HAP-1 (cell line): ENCODE measurements at regions not wholly inside any gene's neighbourhood (a gene's known extent, or its start where the extent isn't known, plus 50 kb on each side); places are given as distances from the start of the nearest gene placed in this dataset.

Experiments used
- DNase-seq, 2 experiments: peaks; one replicate each; pipeline ENCODE4 v3.0.0-alpha.2; 2016 to 2020; ENCODE audit warnings: low spot score in 2 of 2
- H3K27me3 ChIP-seq: fragments of 250-450 bp; sonication (Bioruptor Pico); 2 replicates; pipeline ENCODE4 v1.5.1; 2020; ENCODE audit warnings: low read depth, mild to moderate bottlenecking, moderate library complexity
- H3K36me3 ChIP-seq: fragments of 250-450 bp; sonication (Bioruptor Pico); replicated peaks from 2 replicates; pipeline ENCODE4 v1.5.1; 2020; ENCODE audit warnings: mild to moderate bottlenecking
- H3K4me1 ChIP-seq: fragments of 250-450 bp; sonication (Bioruptor Pico); 2 replicates; pipeline ENCODE4 v1.5.1; 2020; ENCODE audit warnings: mild to moderate bottlenecking
- H3K4me3 ChIP-seq: fragments of 250-450 bp; sonication (Bioruptor Pico); 2 replicates; pipeline ENCODE4 v1.5.1; 2020; ENCODE audit warnings: mild to moderate bottlenecking, moderate library complexity
- H3K9me3 ChIP-seq: fragments of 250-450 bp; sonication (Bioruptor Pico); 2 replicates; pipeline ENCODE4 v1.5.1; 2020; ENCODE audit warnings: mild to moderate bottlenecking, moderate library complexity
- in situ Hi-C: fragments of 300-500 bp; cut with MboI; formaldehyde crosslinking; loops from 3 replicates; pipeline ENCODE4 v1.14.3; 2020; ENCODE audit warnings: low sequenced_read_pairs, inconsistent platforms, mixed read lengths

GRCh38 chr3:46124216-46125177 lies 83.6 kb downstream of the CCR1 start:
- Histone ChIP-seq H3K9me3 (no peaks in the 10 kb centered on the region), H3K4me3 (no peak overlapping the region), H3K36me3 (no peaks in the 10 kb centered on the region), H3K4me1 (no peaks in the 10 kb centered on the region), H3K27me3 (no peaks in the 10 kb centered on the region)
- in situ Hi-C loops = no loop called here
- DNase-seq = no peak

GRCh38 chr3:46123646-46124045 lies 84.5 kb downstream of the CCR1 start:
- Histone ChIP-seq H3K36me3 (no peaks in the 10 kb centered on the region), H3K9me3 (no peaks in the 10 kb centered on the region), H3K4me3 (no peak overlapping the region), H3K27me3 (no peaks in the 10 kb centered on the region), H3K4me1 (no peaks in the 10 kb centered on the region)
- in situ Hi-C loops = no loop called here
- DNase-seq = no peak

- no peak overlapping the region for H3K4me3 ChIP-seq
- no peaks in the 10 kb centered on the region for H3K36me3 ChIP-seq
- no peaks in the 10 kb centered on the region for H3K27me3 ChIP-seq
- no peak for DNase-seq
- in situ Hi-C loops = no loop called here
- H3K4me1 ChIP-seq = no peaks in the 10 kb centered on the region
- H3K9me3 ChIP-seq = no peaks in the 10 kb centered on the region
Observed at GRCh38 chr3:46122091-46122490, 86.0 kb downstream of the CCR1 start.

- Histone ChIP-seq H3K4me3 (no peak overlapping the region), H3K9me3 (no peaks in the 10 kb centered on the region), H3K36me3 (no peaks in the 10 kb centered on the region), H3K27me3 (no peaks in the 10 kb centered on the region), H3K4me1 (no peaks in the 10 kb centered on the region)
- DNase-seq = no peak
- in situ Hi-C loops = no loop called here
Observed at GRCh38 chr3:46120983-46121382, 87.1 kb downstream of the CCR1 start.

- H3K4me1 ChIP-seq = no peaks in the 10 kb centered on the region
- in situ Hi-C loops = no loop called here
- H3K4me3 ChIP-seq = no peak overlapping the region
- no peaks in the 10 kb centered on the region for H3K9me3 ChIP-seq
- H3K27me3 ChIP-seq = no peaks in the 10 kb centered on the region
- DNase-seq = no peak
- H3K36me3 ChIP-seq = no peaks in the 10 kb centered on the region
Observed at GRCh38 chr3:46119709-46120498, 88.2 kb downstream of the CCR1 start.

- no peak for DNase-seq
- Histone ChIP-seq H3K27me3 (no peaks in the 10 kb centered on the region), H3K4me3 (no peak overlapping the region), H3K9me3 (no peaks in the 10 kb centered on the region), H3K36me3 (no peaks in the 10 kb centered on the region), H3K4me1 (no peaks in the 10 kb centered on the region)
- in situ Hi-C loops = no loop called here
Observed at GRCh38 chr3:46119253-46119652, 88.9 kb downstream of the CCR1 start.

GRCh38 chr3:46116996-46117395 lies 89.7 kb upstream of the XCR1 start:
- Histone ChIP-seq H3K27me3 (no peaks in the 10 kb centered on the region), H3K4me3 (no peak overlapping the region), H3K9me3 (no peaks in the 10 kb centered on the region), H3K36me3 (no peaks in the 10 kb centered on the region), H3K4me1 (no peaks in the 10 kb centered on the region)
- in situ Hi-C loops = no loop called here
- no peak for DNase-seq

- H3K27me3 ChIP-seq = no peaks in the 10 kb centered on the region
- in situ Hi-C loops = no loop called here
- no peaks in the 10 kb centered on the region for H3K9me3 ChIP-seq
- no peaks in the 10 kb centered on the region for H3K36me3 ChIP-seq
- DNase-seq = no peak
- H3K4me1 ChIP-seq = no peaks in the 10 kb centered on the region
- no peak overlapping the region for H3K4me3 ChIP-seq
Observed at GRCh38 chr3:46114323-46114988, 87.2 kb upstream of the XCR1 start.

GRCh38 chr3:46113608-46114007 lies 86.3 kb upstream of the XCR1 start:
- Histone ChIP-seq H3K4me3 (no peak overlapping the region), H3K36me3 (no peaks in the 10 kb centered on the region), H3K4me1 (no peaks in the 10 kb centered on the region), H3K27me3 (no peaks in the 10 kb centered on the region), H3K9me3 (no peaks in the 10 kb centered on the region)
- no peak for DNase-seq
- in situ Hi-C loops = no loop called here

GRCh38 chr3:46112984-46113383 lies 85.7 kb upstream of the XCR1 start:
- no peak for DNase-seq
- no peaks in the 10 kb centered on the region for H3K36me3 ChIP-seq
- no peaks in the 10 kb centered on the region for H3K9me3 ChIP-seq
- in situ Hi-C loops = no loop called here
- no peak overlapping the region for H3K4me3 ChIP-seq
- H3K27me3 ChIP-seq = no peaks in the 10 kb centered on the region
- H3K4me1 ChIP-seq = no peaks in the 10 kb centered on the region

- in situ Hi-C loops = no loop called here
- Histone ChIP-seq H3K4me1 (no peaks in the 10 kb centered on the region), H3K36me3 (no peaks in the 10 kb centered on the region), H3K27me3 (no peaks in the 10 kb centered on the region), H3K9me3 (no peaks in the 10 kb centered on the region), H3K4me3 (no peak overlapping the region)
- DNase-seq = no peak
Observed at GRCh38 chr3:46112296-46112695, 85.0 kb upstream of the XCR1 start.

- in situ Hi-C loops = no loop called here
Observed at GRCh38 chr3:46110701-46111493, 83.6 kb upstream of the XCR1 start.

GRCh38 chr3:46107682-46108081 lies 80.4 kb upstream of the XCR1 start:
- no peak overlapping the region for H3K4me3 ChIP-seq
- no peaks in the 10 kb centered on the region for H3K4me1 ChIP-seq
- H3K9me3 ChIP-seq = no peaks in the 10 kb centered on the region
- no peaks in the 10 kb centered on the region for H3K36me3 ChIP-seq
- in situ Hi-C loops = no loop called here
- H3K27me3 ChIP-seq = no peaks in the 10 kb centered on the region
- no peak for DNase-seq

More at GRCh38 chr3:46110701-46111493, 83.6 kb upstream of the XCR1 start:
- Histone ChIP-seq H3K9me3 (no peaks in the 10 kb centered on the region), H3K36me3 (no peaks in the 10 kb centered on the region), H3K4me3 (no peak overlapping the region), H3K4me1 (no peaks in the 10 kb centered on the region), H3K27me3 (no peaks in the 10 kb centered on the region)
- no peak for DNase-seq
